Esophagus muscularis mucosa (tissue), 4 donors: ENCODE measurements at regions not wholly inside any gene's neighbourhood (a gene's known extent, or its start where the extent isn't known, plus 50 kb on each side); places are given as distances from the start of the nearest gene placed in this dataset.
A peak's percentile ranks its signal among the peaks of the same experiment; 100 is the strongest.

Experiments
- DNase-seq: peaks from one replicate; pipeline ENCODE4 v3.0.0-alpha.2; 2017; ENCODE audit errors: extremely low spot score
- H3K27ac ChIP-seq, 4 donors: fragments of 200-600 bp; sonication (generic); replicated peaks in 1 of 4; 1 replicate in 3 of 4; 2 replicates in 1 of 4; pipeline ENCODE4 v1.5.1; 2016 to 2019; ENCODE audit warnings: mild to moderate bottlenecking in 1 of 4
- H3K27me3 ChIP-seq, 4 donors: fragments of 200-600 bp; sonication (generic); one replicate each; pipeline versions ENCODE4 v1.5.1 to v1.6.0; 2016 to 2019
- H3K36me3 ChIP-seq, 4 donors: fragments of 200-600 bp; sonication (generic); one replicate each; pipeline ENCODE4 v1.5.1; 2016 to 2019
- H3K4me1 ChIP-seq, 4 donors: fragments of 200-600 bp; sonication (generic); one replicate each; pipeline ENCODE4 v1.5.1; 2016 to 2019
- H3K4me3 ChIP-seq, 4 donors: fragments of 200-600 bp; sonication (generic); 1 replicate in 2 of 4; 2 replicates in 2 of 4; pipeline ENCODE4 v1.5.1; 2016 to 2019; ENCODE audit warnings: mild to moderate bottlenecking in 4 of 4, moderate library complexity in 1 of 4
- H3K9me3 ChIP-seq, 4 donors: fragments of 200-600 bp; sonication (generic); 1 replicate in 3 of 4; 2 replicates in 1 of 4; pipeline ENCODE4 v1.5.1; 2016 to 2019
- CTCF ChIP-seq, 3 experiments: fragments of 200-600 bp in 2 of 3; fragments of 450-650 bp in 1 of 3; sonication (generic) in 2 of 3; IDR thresholded peaks; one replicate each; pipeline ENCODE4 v1.5.1; 2017 to 2019; ENCODE audit warnings: antibody characterized with exemption in 3 of 3, mild to moderate bottlenecking in 2 of 3, moderate library complexity in 1 of 3
- EP300 ChIP-seq: sonication (generic); formaldehyde crosslinking; IDR thresholded peaks from one replicate; pipeline ENCODE4 v1.6.1; 2017; ENCODE audit warnings: antibody characterized with exemption
- POLR2A ChIP-seq: fragments of 450-650 bp; IDR thresholded peaks from one replicate; pipeline ENCODE4 v1.6.1; 2017; ENCODE audit warnings: antibody characterized with exemption, moderate library complexity, mild to moderate bottlenecking, low read depth
- POLR2AphosphoS5 ChIP-seq, 2 donors: sonication (generic); formaldehyde crosslinking; IDR thresholded peaks; one replicate each; pipeline ENCODE4 v1.6.1; 2017; ENCODE audit warnings: antibody characterized with exemption in 2 of 2
- WGBS: methylation state at CpG from one replicate; pipeline ENCODE4 v1.1.5; 2018; 5-methylcytosine and 5-hydroxymethylcytosine counted together
- intact Hi-C: fragments of 100-400 bp; cut with DNase I; formaldehyde crosslinking; loops from one replicate; pipeline ENCODE4 v1.15.1; 2023

- no peak overlapping the region for H3K27ac ChIP-seq
- H3K9me3 ChIP-seq: no peaks in the 10 kb centered on the region
- intact Hi-C loops: no loop called here
- H3K4me1 ChIP-seq: peaks cover 0 to 7% (median 3%) of the 10 kb centered on the region in 4 donors
- 79% methylated on average over 5 of the region's 5 CpGs for WGBS
- no peak overlapping the region for H3K4me3 ChIP-seq
- H3K27me3 ChIP-seq: peaks cover 0 to 18% (median 0%) of the 10 kb centered on the region in 4 donors
- TF ChIP-seq POLR2AphosphoS5 (IDR thresholded peaks at IDR 0.05) (no peak), CTCF (IDR thresholded peaks at IDR 0.05) (no peak)
- DNase-seq: peak; percentile 37
- no peaks in the 10 kb centered on the region for H3K36me3 ChIP-seq
Observed at GRCh38 chr12:115403689-115404088, 719.7 kb upstream of the TBX3 start.

GRCh38 chr12:115403253-115403652, 719.3 kb upstream of the TBX3 start:
- TF ChIP-seq EP300 (no peak), POLR2A (no peak), CTCF (IDR thresholded peaks at IDR 0.05) (no peak), POLR2AphosphoS5 (IDR thresholded peaks at IDR 0.05) (no peak)
- no peaks in the 10 kb centered on the region for H3K36me3 ChIP-seq
- H3K9me3 ChIP-seq: no peaks in the 10 kb centered on the region
- H3K27ac ChIP-seq: no peak overlapping the region
- intact Hi-C loops: no loop called here
- 90% methylated on average over 2 of the region's 2 CpGs for WGBS
- H3K27me3 ChIP-seq: peaks cover 0 to 13% (median 0%) of the 10 kb centered on the region in 4 donors
- H3K4me1 ChIP-seq: peaks cover 0 to 7% (median 3%) of the 10 kb centered on the region in 4 donors
- H3K4me3 ChIP-seq: no peak overlapping the region
- no peak for DNase-seq

DNA sequence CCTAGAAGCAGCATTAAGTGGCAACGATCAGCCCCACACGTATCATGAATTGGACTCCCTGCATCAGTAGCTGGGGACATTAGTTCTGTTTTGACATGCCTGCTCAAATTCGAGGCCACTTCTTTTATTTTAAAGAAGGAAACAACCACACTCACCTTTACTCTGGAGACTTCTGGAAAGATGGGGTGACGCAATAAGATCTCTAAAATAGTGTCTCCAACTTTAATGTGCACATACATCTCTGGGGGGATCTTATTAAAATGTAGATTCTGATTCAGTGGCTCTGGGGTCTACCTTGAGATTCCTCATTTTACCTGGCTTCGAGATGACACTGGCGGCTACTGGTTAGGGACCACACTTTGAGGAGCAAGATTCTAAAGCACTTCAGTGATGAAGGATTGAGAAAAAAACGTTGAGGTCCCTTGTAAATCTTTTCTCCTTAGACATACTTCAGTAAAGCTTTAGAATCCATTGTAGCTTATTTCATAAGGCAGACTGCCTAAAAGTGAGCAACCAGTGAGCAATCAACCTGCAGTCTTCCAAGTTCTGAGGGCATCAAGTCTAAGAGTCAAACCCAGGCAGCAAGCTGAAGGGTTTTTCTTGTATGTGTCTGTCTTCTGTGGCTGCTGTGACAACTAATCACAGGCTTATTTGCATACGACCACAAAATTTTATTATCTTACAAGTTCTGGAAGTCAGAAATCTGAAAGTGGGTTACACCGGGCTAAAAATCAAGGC, 718.6 kb upstream of the TBX3 start:
- Histone ChIP-seq H3K4me3 (no peak overlapping the region), H3K27me3 (peaks cover 0 to 9% (median 0%) of the 10 kb centered on the region in 4 donors), H3K36me3 (no peaks in the 10 kb centered on the region), H3K9me3 (no peaks in the 10 kb centered on the region), H3K4me1 (peaks cover 0 to 7% (median 3%) of the 10 kb centered on the region in 4 donors), H3K27ac (no peak overlapping the region)
- intact Hi-C loops: no loop called here
- no peak for DNase-seq
- TF ChIP-seq POLR2A (no peak), CTCF (IDR thresholded peaks at IDR 0.05) (no peak), POLR2AphosphoS5 (IDR thresholded peaks at IDR 0.05) (no peak), EP300 (no peak)
- WGBS: 84% methylated on average over 9 of the region's 9 CpGs

DNA sequence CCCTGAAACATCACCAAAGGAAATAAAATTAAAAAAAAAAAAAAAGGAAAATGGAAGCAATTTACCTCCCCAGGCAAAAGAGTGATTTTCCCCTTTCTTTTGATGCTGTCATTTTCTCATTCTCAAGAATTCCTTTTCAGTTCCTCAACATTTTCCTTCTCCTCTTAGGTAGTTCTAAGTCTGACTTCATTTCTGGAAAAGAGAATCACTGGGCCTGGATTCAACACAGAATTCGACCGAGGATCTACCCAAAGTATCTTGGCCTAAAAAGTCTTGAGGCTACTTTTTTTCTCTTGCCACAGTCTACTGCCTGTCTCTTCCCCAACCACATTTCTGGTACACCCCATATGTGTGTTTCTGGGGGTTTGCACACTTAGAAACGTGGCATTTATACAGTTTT, 717.8 kb upstream of the TBX3 start:
- DNase-seq: no peak
- H3K4me3 ChIP-seq: no peak overlapping the region
- peaks cover 0 to 7% (median 3%) of the 10 kb centered on the region in 4 donors for H3K4me1 ChIP-seq
- H3K27ac ChIP-seq: no peak overlapping the region
- WGBS: 82% methylated on average over 3 of the region's 3 CpGs
- H3K9me3 ChIP-seq: peaks cover 0 to 5% (median 4%) of the 10 kb centered on the region in 4 donors
- intact Hi-C loops: no loop called here
- no peaks in the 10 kb centered on the region for H3K36me3 ChIP-seq
- TF ChIP-seq CTCF (IDR thresholded peaks at IDR 0.05) (no peak), POLR2A (no peak), EP300 (no peak), POLR2AphosphoS5 (IDR thresholded peaks at IDR 0.05) (no peak)
- H3K27me3 ChIP-seq: peaks cover 0 to 1% (median 0%) of the 10 kb centered on the region in 4 donors

GRCh38 chr12:115400011-115400410, 716.0 kb upstream of the TBX3 start:
- DNase-seq: peak; percentile 72
- H3K27me3 ChIP-seq: no peaks in the 10 kb centered on the region
- peaks cover 0 to 13% (median 9%) of the 10 kb centered on the region in 4 donors for H3K9me3 ChIP-seq
- peaks cover 0 to 4% (median 1%) of the 10 kb centered on the region in 4 donors for H3K4me1 ChIP-seq
- no peak for TF ChIP-seq POLR2A
- TF ChIP-seq POLR2AphosphoS5 (IDR thresholded peaks at IDR 0.05): no peak
- TF ChIP-seq CTCF (IDR thresholded peaks at IDR 0.05): no peak
- no peak for TF ChIP-seq EP300
- H3K27ac ChIP-seq: no peak overlapping the region
- H3K36me3 ChIP-seq: no peaks in the 10 kb centered on the region
- WGBS: 84% methylated on average over 4 of the region's 4 CpGs
- no peak overlapping the region for H3K4me3 ChIP-seq
- intact Hi-C loops: no loop called here
